SK-N-SH treated with all-trans-retinoic acid at 6 μM for 48 hours (cell line): ENCODE measurements at regions not wholly inside any gene's neighbourhood (a gene's known extent, or its start where the extent isn't known, plus 50 kb on each side); places are given as distances from the start of the nearest gene placed in this dataset.
A peak's percentile ranks its signal among the peaks of the same experiment; 100 is the strongest.

Experiments used
- ATAC-seq: fragments of 200-7000 bp; cut with Tn5 transposase; 3 replicates; pipeline ENCODE4 v1.9.1; 2020; ENCODE audit warnings: mild to moderate bottlenecking, moderate library complexity
- ARNTL ChIP-seq: fragments of 450-650 bp; formaldehyde crosslinking; IDR thresholded peaks from 2 replicates; pipeline ENCODE4 v1.5.0; 2020; ENCODE audit warnings: low read depth, mild to moderate bottlenecking, moderate library complexity, borderline replicate concordance
- BACH2 ChIP-seq: fragments of 250-450 bp; sonication (Bioruptor Pico); IDR thresholded peaks from 2 replicates; pipeline ENCODE4 v1.9.0; 2021; ENCODE audit warnings: mild to moderate bottlenecking, borderline replicate concordance
- CREB5 ChIP-seq: fragments of 250-450 bp; sonication (Bioruptor Pico); IDR thresholded peaks from 2 replicates; pipeline ENCODE4 v1.5.1; 2020; ENCODE audit warnings: low read depth, mild to moderate bottlenecking, moderate library complexity
- CSDC2 ChIP-seq: fragments of 250-450 bp; sonication (Bioruptor Pico); IDR thresholded peaks from 2 replicates; pipeline ENCODE4 v1.5.0; 2020; ENCODE audit warnings: mild to moderate bottlenecking, moderate library complexity
- CSRNP3 ChIP-seq: fragments of 250-450 bp; sonication (Bioruptor Pico); IDR thresholded peaks from 2 replicates; pipeline ENCODE4 v1.5.1; 2021; ENCODE audit warnings: mild to moderate bottlenecking, moderate library complexity
- ESRRG ChIP-seq: fragments of 250-450 bp; sonication (Bioruptor Pico); IDR thresholded peaks from 2 replicates; pipeline ENCODE4 v1.6.1; 2021; ENCODE audit warnings: mild to moderate bottlenecking
- GLIS3 ChIP-seq: fragments of 250-450 bp; sonication (Bioruptor Pico); IDR thresholded peaks from 2 replicates; pipeline ENCODE4 v1.5.0; 2020; ENCODE audit warnings: mild to moderate bottlenecking, moderate library complexity
- ISL1 ChIP-seq: fragments of 250-450 bp; sonication (Bioruptor Pico); IDR thresholded peaks from 2 replicates; pipeline ENCODE4 v2.1.2; 2022; ENCODE audit warnings: mild to moderate bottlenecking, moderate library complexity
- OSR1 ChIP-seq: fragments of 250-450 bp; sonication (Bioruptor Pico); IDR thresholded peaks from 2 replicates; pipeline ENCODE4 v1.8.0; 2022; ENCODE audit warnings: moderate library complexity, mild to moderate bottlenecking, inconsistent platforms
- POU6F1 ChIP-seq: fragments of 250-450 bp; sonication (Bioruptor Pico); IDR thresholded peaks from 2 replicates; pipeline ENCODE4 v1.8.0; 2021; ENCODE audit warnings: low read depth, mild to moderate bottlenecking, moderate library complexity, borderline replicate concordance
- PPARA ChIP-seq: fragments of 250-450 bp; sonication (Bioruptor Pico); IDR thresholded peaks from 2 replicates; pipeline ENCODE4 v1.5.0; 2020; ENCODE audit warnings: mild to moderate bottlenecking, borderline replicate concordance
- RARB ChIP-seq: fragments of 250-450 bp; sonication (Bioruptor Pico); IDR thresholded peaks from 2 replicates; pipeline ENCODE4 v1.8.0; 2021; ENCODE audit warnings: mild to moderate bottlenecking, moderate library complexity
- SNAI2 ChIP-seq: fragments of 250-450 bp; sonication (Bioruptor Pico); IDR thresholded peaks from 2 replicates; pipeline ENCODE4 v1.5.0; 2020; ENCODE audit warnings: mild to moderate bottlenecking, moderate library complexity
- TCF4 ChIP-seq: fragments of 250-450 bp; sonication (Bioruptor Pico); IDR thresholded peaks from 2 replicates; pipeline ENCODE4 v1.8.0; 2021; ENCODE audit warnings: mild to moderate bottlenecking, moderate library complexity, borderline replicate concordance
- TOX ChIP-seq: fragments of 250-450 bp; sonication (Bioruptor Pico); IDR thresholded peaks from 2 replicates; pipeline ENCODE4 v1.8.0; 2021; ENCODE audit warnings: mild to moderate bottlenecking, moderate library complexity, borderline replicate concordance
- TSHZ2 ChIP-seq: fragments of 250-450 bp; sonication (Bioruptor Pico); IDR thresholded peaks from 2 replicates; pipeline ENCODE4 v1.5.0; 2020; ENCODE audit warnings: mild to moderate bottlenecking, moderate library complexity
- ZC3H10 ChIP-seq: fragments of 250-450 bp; sonication (Bioruptor Pico); IDR thresholded peaks from 2 replicates; pipeline ENCODE4 v1.5.1; 2021; ENCODE audit warnings: mild to moderate bottlenecking, moderate library complexity
- ZFP3 ChIP-seq: fragments of 250-450 bp; sonication (Bioruptor Pico); IDR thresholded peaks from 2 replicates; pipeline ENCODE4 v1.5.0; 2020; ENCODE audit warnings: mild to moderate bottlenecking, moderate library complexity
- ZNF565 ChIP-seq: fragments of 450-650 bp; formaldehyde crosslinking; conservative IDR thresholded peaks from 2 replicates; pipeline ENCODE4 v1.5.0; 2020; ENCODE audit warnings: low read depth, mild to moderate bottlenecking, moderate library complexity
- ZNF8 ChIP-seq: fragments of 450-650 bp; formaldehyde crosslinking; IDR thresholded peaks from 2 replicates; pipeline ENCODE4 v1.5.0; 2020; ENCODE audit warnings: mild to moderate bottlenecking, moderate library complexity
- TF ChIP-seq, protein P1 (sequence below): fragments of 250-450 bp; sonication (Bioruptor Pico); IDR thresholded peaks from 2 replicates; pipeline ENCODE4 v1.8.0; 2020; ENCODE audit warnings: mild to moderate bottlenecking, moderate library complexity, borderline replicate concordance

- TF ChIP-seq ARNTL (no peak), TCF4 (CRISPR knock-in tag) (peak; percentile 41; the same call in 1 of the 2 replicates)
- no peak for ATAC-seq
Measured at GRCh38 chr10:121073728-121074127, 222.6 kb downstream of the WDR11 start.

- no peak for TF ChIP-seq TCF4 (CRISPR knock-in tag)
- no peak for TF ChIP-seq CSRNP3 (CRISPR knock-in tag)
- no peak for TF ChIP-seq ZNF8 (CRISPR knock-in tag)
- no peak for TF ChIP-seq POU6F1 (CRISPR knock-in tag)
- TF ChIP-seq ZNF565 (CRISPR knock-in tag), result no peak
- no peak for TF ChIP-seq OSR1
- no peak for TF ChIP-seq RARB (CRISPR knock-in tag)
- no peak for TF ChIP-seq TSHZ2
- no peak for TF ChIP-seq CREB5 (CRISPR knock-in tag)
- TF ChIP-seq ARNTL, result no peak
- no peak for TF ChIP-seq TOX (CRISPR knock-in tag)
- no peak for TF ChIP-seq ISL1 (CRISPR knock-in tag)
- TF ChIP-seq ZC3H10 (CRISPR knock-in tag), result no peak
- TF ChIP-seq CSDC2 (CRISPR knock-in tag), result no peak
- no peak for TF ChIP-seq GLIS3
- TF ChIP-seq, protein P1, sequence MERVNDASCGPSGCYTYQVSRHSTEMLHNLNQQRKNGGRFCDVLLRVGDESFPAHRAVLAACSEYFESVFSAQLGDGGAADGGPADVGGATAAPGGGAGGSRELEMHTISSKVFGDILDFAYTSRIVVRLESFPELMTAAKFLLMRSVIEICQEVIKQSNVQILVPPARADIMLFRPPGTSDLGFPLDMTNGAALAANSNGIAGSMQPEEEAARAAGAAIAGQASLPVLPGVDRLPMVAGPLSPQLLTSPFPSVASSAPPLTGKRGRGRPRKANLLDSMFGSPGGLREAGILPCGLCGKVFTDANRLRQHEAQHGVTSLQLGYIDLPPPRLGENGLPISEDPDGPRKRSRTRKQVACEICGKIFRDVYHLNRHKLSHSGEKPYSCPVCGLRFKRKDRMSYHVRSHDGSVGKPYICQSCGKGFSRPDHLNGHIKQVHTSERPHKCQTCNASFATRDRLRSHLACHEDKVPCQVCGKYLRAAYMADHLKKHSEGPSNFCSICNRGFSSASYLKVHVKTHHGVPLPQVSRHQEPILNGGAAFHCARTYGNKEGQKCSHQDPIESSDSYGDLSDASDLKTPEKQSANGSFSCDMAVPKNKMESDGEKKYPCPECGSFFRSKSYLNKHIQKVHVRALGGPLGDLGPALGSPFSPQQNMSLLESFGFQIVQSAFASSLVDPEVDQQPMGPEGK (CRISPR knock-in tag), result no peak
- no peak for TF ChIP-seq SNAI2 (CRISPR knock-in tag)
- TF ChIP-seq BACH2 (CRISPR knock-in tag), result no peak
- ATAC-seq, result no peak
Measured at GRCh38 chr10:121076776-121077715, 225.9 kb downstream of the WDR11 start.

GRCh38 chr10:121078036-121078435, 226.9 kb downstream of the WDR11 start:
- no peak for ATAC-seq
- TF ChIP-seq ARNTL (no peak), PPARA (CRISPR knock-in tag) (no peak), ISL1 (CRISPR knock-in tag) (no peak), CREB5 (CRISPR knock-in tag) (no peak), CSDC2 (CRISPR knock-in tag) (no peak), ZFP3 (no peak), TSHZ2 (no peak), SNAI2 (CRISPR knock-in tag) (no peak), ESRRG (CRISPR knock-in tag) (no peak)
- TF ChIP-seq, protein P1 (CRISPR knock-in tag), result no peak
